ENCODE measurements at regions not wholly inside any gene's neighbourhood (a gene's known extent, or its start where the extent isn't known, plus 50 kb on each side); places are given as distances from the start of the nearest gene placed in this dataset.

DNA sequence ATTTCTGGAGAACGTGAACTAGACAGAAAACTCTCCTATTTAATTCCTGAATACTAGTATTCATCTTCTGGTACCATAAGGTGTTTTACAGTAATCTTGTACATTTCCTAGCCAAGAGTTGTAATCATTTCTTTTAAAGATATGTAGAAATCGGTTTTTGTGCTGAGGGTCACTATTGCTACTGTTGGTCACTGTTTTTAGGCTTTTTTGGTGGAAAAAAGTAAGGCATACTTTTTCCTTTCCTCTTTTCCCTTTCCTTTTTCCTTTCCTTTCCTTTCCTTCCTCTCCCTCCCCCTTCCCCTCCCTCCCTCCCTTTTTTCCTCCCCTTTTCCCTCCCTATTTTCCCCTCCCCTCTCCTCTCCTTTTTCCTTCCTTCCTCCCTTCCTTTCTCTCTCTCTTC lies 706.4 kb upstream of the GOT2 start:
- TF ChIP-seq, protein P1, sequence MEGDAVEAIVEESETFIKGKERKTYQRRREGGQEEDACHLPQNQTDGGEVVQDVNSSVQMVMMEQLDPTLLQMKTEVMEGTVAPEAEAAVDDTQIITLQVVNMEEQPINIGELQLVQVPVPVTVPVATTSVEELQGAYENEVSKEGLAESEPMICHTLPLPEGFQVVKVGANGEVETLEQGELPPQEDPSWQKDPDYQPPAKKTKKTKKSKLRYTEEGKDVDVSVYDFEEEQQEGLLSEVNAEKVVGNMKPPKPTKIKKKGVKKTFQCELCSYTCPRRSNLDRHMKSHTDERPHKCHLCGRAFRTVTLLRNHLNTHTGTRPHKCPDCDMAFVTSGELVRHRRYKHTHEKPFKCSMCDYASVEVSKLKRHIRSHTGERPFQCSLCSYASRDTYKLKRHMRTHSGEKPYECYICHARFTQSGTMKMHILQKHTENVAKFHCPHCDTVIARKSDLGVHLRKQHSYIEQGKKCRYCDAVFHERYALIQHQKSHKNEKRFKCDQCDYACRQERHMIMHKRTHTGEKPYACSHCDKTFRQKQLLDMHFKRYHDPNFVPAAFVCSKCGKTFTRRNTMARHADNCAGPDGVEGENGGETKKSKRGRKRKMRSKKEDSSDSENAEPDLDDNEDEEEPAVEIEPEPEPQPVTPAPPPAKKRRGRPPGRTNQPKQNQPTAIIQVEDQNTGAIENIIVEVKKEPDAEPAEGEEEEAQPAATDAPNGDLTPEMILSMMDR (IDR thresholded peaks at IDR 0.05) = no peak
- TF ChIP-seq POLR2AphosphoS5 (IDR thresholded peaks at IDR 0.05; ENCODE audit: low read depth, low read length) = no peak
- no peak for TF ChIP-seq TCF7L2 (IDR thresholded peaks at IDR 0.05; ENCODE audit: low read depth, low read length)
- no peak for TF ChIP-seq SIN3A (IDR thresholded peaks at IDR 0.05; ENCODE audit: borderline replicate concordance, insufficient read depth, low read depth, low read length)
- no peak for TF ChIP-seq REST (IDR thresholded peaks at IDR 0.05; ENCODE audit: insufficient read depth in 1 of 2, low read depth in 2 of 2, low read length in 1 of 2)

Data from Panc1 (cell line).